GM21576 (cell line): ENCODE measurements at regions not wholly inside any gene's neighbourhood (a gene's known extent, or its start where the extent isn't known, plus 50 kb on each side); places are given as distances from the start of the nearest gene placed in this dataset.
"Not testable (repeated sequence)": the region's sequence is repeated elsewhere in the genome, so short reads cannot be mapped to it uniquely, and the experiment has no call there.

ENCODE experiments used
- ATAC-seq: cut with Tn5 transposase; IDR thresholded peaks from one replicate; pipeline ENCODE4 v1.9.1; 2021; ENCODE audit warnings: mild to moderate bottlenecking, moderate library complexity; ENCODE audit not compliant: unreplicated experiment

GRCh38 chr15:22665059-22665702, 121.3 kb upstream of the NIPA1 start:
- ATAC-seq = not testable (repeated sequence)

GRCh38 chr15:22665711-22666110, 120.7 kb upstream of the NIPA1 start:
- not testable (repeated sequence) for ATAC-seq

GRCh38 chr15:22684786-22685185, 101.7 kb upstream of the NIPA1 start:
- ATAC-seq = not testable (repeated sequence)

GRCh38 chr15:22699881-22700280, 86.6 kb upstream of the NIPA1 start:
- ATAC-seq = not testable (repeated sequence)

GRCh38 chr15:22710831-22711341, 75.6 kb upstream of the NIPA1 start:
- not testable (repeated sequence) for ATAC-seq

GRCh38 chr15:22713933-22714332, 72.5 kb upstream of the NIPA1 start:
- ATAC-seq = not testable (repeated sequence)

GRCh38 chr15:22714358-22715132, 71.9 kb upstream of the NIPA1 start:
- not testable (repeated sequence) for ATAC-seq

GRCh38 chr15:22715133-22715845, 71.2 kb upstream of the NIPA1 start:
- not testable (repeated sequence) for ATAC-seq

- ATAC-seq = not testable (repeated sequence)
Observed at GRCh38 chr15:22719980-22720379, 66.5 kb upstream of the NIPA1 start.

- not testable (repeated sequence) for ATAC-seq
Observed at GRCh38 chr15:22726104-22726503, 60.3 kb upstream of the NIPA1 start.

GRCh38 chr15:22735067-22735466, 51.4 kb upstream of the NIPA1 start:
- not testable (repeated sequence) for ATAC-seq

GRCh38 chr15:22735781-22736180, 50.7 kb upstream of the NIPA1 start:
- ATAC-seq = no peak

GRCh38 chr15:22736200-22736599, 50.2 kb upstream of the NIPA1 start:
- ATAC-seq = not testable (repeated sequence)
